OCI-LY7 (cell line): ENCODE measurements at regions not wholly inside any gene's neighbourhood (a gene's known extent, or its start where the extent isn't known, plus 50 kb on each side); places are given as distances from the start of the nearest gene placed in this dataset.

Experiments used
- BruUV-seq: library from RNA; stranded (reverse); fragments of 400-500 nt; replicated peaks from 2 replicates; lab custom pipeline; 2021; lab: Mats Ljungman, UMichigan
- CTCF ChIA-PET: fragments of 300-600 bp; sonication (Branson Sonifier 250); formaldehyde crosslinking; loops from one replicate; lab custom pipeline; 2022; ENCODE audit warnings: antibody characterized with exemption; ENCODE audit not compliant: unreplicated experiment; lab: Charles Lee
- POLR2A ChIA-PET: fragments of 300-600 bp; sonication (Branson Sonifier 250); formaldehyde crosslinking; loops from one replicate; lab custom pipeline; 2022; ENCODE audit warnings: antibody characterized with exemption; lab: Charles Lee
- DNase-seq: peaks from one replicate; pipeline ENCODE4 v3.0.0-alpha.2; 2015; ENCODE audit warnings: low spot score
- H2AFZ ChIP-seq: fragments of 200-600 bp; sonication (generic), shearing (Covaris generic); 2 replicates; pipeline ENCODE4 v1.6.1; 2014; ENCODE audit warnings: mild to moderate bottlenecking, antibody characterized with exemption, low read length, moderate library complexity
- H3K27ac ChIP-seq: fragments of 200-600 bp; sonication (generic); 2 replicates; pipeline ENCODE4 v1.5.1; 2014; ENCODE audit warnings: mixed run types, low read depth, mild to moderate bottlenecking, moderate library complexity, low read length, inconsistent platforms; ENCODE audit not compliant: poor library complexity, severe bottlenecking
- H3K36me3 ChIP-seq: fragments of 200-600 bp; sonication (generic); 2 replicates; pipeline ENCODE4 v1.6.1; 2014; ENCODE audit warnings: mild to moderate bottlenecking, antibody characterized with exemption, low read length, moderate library complexity, mixed read lengths; ENCODE audit not compliant: insufficient read depth
- H3K4me1 ChIP-seq: fragments of 200-600 bp; sonication (generic); 2 replicates; pipeline ENCODE4 v1.5.1; 2014; ENCODE audit warnings: mild to moderate bottlenecking, low read length; ENCODE audit not compliant: insufficient read depth, poor library complexity, severe bottlenecking
- H3K4me2 ChIP-seq: fragments of 200-600 bp; sonication (generic); 2 replicates; pipeline ENCODE4 v1.6.1; 2014; ENCODE audit warnings: mild to moderate bottlenecking, low read length
- H3K4me3 ChIP-seq: fragments of 200-600 bp; sonication (generic); 2 replicates; pipeline ENCODE4 v1.5.1; 2014; ENCODE audit warnings: mild to moderate bottlenecking, low read depth, low read length; ENCODE audit not compliant: poor library complexity, severe bottlenecking
- H3K79me2 ChIP-seq: fragments of 200-600 bp; sonication (generic); 2 replicates; pipeline ENCODE4 v1.6.1; 2016; ENCODE audit warnings: low read depth, mild to moderate bottlenecking, low read length, moderate library complexity, mixed read lengths; ENCODE audit not compliant: insufficient read depth
- H3K9me2 ChIP-seq: fragments of 200-600 bp; sonication (generic); 2 replicates; pipeline ENCODE4 v1.6.1; 2016; ENCODE audit warnings: mild to moderate bottlenecking, low read length, mixed read lengths; ENCODE audit not compliant: insufficient read depth
- H3K9me3 ChIP-seq: fragments of 200-600 bp; sonication (generic); 2 replicates; pipeline ENCODE4 v1.6.1; 2014; ENCODE audit warnings: mild to moderate bottlenecking, mixed run types, low read length, mixed read lengths
- H4K20me1 ChIP-seq: fragments of 200-600 bp; sonication (generic); 2 replicates; pipeline ENCODE4 v1.6.1; 2014; ENCODE audit warnings: mild to moderate bottlenecking, antibody characterized with exemption, low read length, moderate library complexity, mixed read lengths; ENCODE audit not compliant: insufficient read depth
- EZH2phosphoT487 ChIP-seq: fragments of 200-600 bp; sonication (generic); IDR thresholded peaks from 2 replicates; pipeline ENCODE4 v1.6.1; 2018; ENCODE audit warnings: low read depth, borderline replicate concordance, mild to moderate bottlenecking, mixed run types, antibody characterized with exemption, low read length, moderate library complexity, mixed read lengths
- intact Hi-C: fragments of 100-400 bp; cut with micrococcal nuclease; formaldehyde crosslinking; loops from one replicate; pipeline ENCODE4 v1.10.0; 2022; ENCODE audit not compliant: unreplicated experiment
- TF ChIP-seq, protein P1 (sequence below): fragments of 200-600 bp; sonication (generic); conservative IDR thresholded peaks from 2 replicates; pipeline ENCODE4 v1.5.1; 2014; ENCODE audit warnings: mild to moderate bottlenecking, antibody characterized with exemption, low read length, moderate library complexity, mixed read lengths

- no peaks in the 10 kb centered on the region for H3K79me2 ChIP-seq
- no peak overlapping the region for H3K4me3 ChIP-seq
- no peak overlapping the region for H2AFZ ChIP-seq
- TF ChIP-seq, protein P1, sequence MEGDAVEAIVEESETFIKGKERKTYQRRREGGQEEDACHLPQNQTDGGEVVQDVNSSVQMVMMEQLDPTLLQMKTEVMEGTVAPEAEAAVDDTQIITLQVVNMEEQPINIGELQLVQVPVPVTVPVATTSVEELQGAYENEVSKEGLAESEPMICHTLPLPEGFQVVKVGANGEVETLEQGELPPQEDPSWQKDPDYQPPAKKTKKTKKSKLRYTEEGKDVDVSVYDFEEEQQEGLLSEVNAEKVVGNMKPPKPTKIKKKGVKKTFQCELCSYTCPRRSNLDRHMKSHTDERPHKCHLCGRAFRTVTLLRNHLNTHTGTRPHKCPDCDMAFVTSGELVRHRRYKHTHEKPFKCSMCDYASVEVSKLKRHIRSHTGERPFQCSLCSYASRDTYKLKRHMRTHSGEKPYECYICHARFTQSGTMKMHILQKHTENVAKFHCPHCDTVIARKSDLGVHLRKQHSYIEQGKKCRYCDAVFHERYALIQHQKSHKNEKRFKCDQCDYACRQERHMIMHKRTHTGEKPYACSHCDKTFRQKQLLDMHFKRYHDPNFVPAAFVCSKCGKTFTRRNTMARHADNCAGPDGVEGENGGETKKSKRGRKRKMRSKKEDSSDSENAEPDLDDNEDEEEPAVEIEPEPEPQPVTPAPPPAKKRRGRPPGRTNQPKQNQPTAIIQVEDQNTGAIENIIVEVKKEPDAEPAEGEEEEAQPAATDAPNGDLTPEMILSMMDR, result no peak
- TF ChIP-seq EZH2phosphoT487, result no peak
- DNase-seq, result no peak
- no peaks in the 10 kb centered on the region for H4K20me1 ChIP-seq
- no peak overlapping the region for H3K4me2 ChIP-seq
- H3K4me1 ChIP-seq, result no peaks in the 10 kb centered on the region
- POLR2A ChIA-PET, result interaction anchor here (0.5 kb wide), 1 partner anchor 132 kb away, joined by 5 read pairs; no protein-coding TSS in a partner anchor
- CTCF ChIA-PET, result no interaction called here
- H3K9me3 ChIP-seq, result no peaks in the 10 kb centered on the region
- BruUV-seq, result no TSS peak
- H3K9me2 ChIP-seq, result no peaks in the 10 kb centered on the region
- no peak overlapping the region for H3K27ac ChIP-seq
- no peaks in the 10 kb centered on the region for H3K36me3 ChIP-seq
- intact Hi-C loops, result no loop called here
Observed at GRCh38 chrX:5233830-5234229, 994.8 kb downstream of the NLGN4X start.

DNA sequence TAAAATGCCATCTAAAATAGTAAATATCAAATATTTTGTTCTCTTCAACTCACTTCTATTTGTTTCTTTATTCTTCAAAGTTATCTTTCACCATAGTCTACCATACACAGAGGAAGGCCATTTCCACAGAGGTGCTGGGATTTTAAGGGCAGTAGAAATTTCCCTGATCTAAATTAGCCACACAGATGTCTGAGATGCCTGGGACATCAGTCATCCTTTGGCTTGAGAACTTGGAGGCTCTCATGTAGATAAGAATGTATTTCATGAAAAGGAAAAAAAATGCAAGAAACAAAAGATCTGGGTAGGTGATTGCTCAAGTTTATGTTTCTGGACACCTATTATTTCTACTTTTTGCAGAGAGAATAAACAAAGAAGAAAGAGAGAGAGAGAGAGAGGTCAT lies 1008.2 kb downstream of the NLGN4X start:
- TF ChIP-seq EZH2phosphoT487, result no peak
- TF ChIP-seq, protein P1, result no peak
- BruUV-seq, result no TSS peak
- intact Hi-C loops, result no loop called here
- Histone ChIP-seq H4K20me1 (no peaks in the 10 kb centered on the region), H3K4me1 (no peaks in the 10 kb centered on the region), H3K79me2 (no peaks in the 10 kb centered on the region), H3K36me3 (no peaks in the 10 kb centered on the region), H3K9me2 (no peaks in the 10 kb centered on the region), H3K4me3 (no peak overlapping the region), H3K9me3 (no peaks in the 10 kb centered on the region), H2AFZ (no peak overlapping the region), H3K27ac (no peak overlapping the region), H3K4me2 (no peak overlapping the region)
- no peak for DNase-seq
- POLR2A ChIA-PET, result no interaction called here
- CTCF ChIA-PET, result no interaction called here

DNA sequence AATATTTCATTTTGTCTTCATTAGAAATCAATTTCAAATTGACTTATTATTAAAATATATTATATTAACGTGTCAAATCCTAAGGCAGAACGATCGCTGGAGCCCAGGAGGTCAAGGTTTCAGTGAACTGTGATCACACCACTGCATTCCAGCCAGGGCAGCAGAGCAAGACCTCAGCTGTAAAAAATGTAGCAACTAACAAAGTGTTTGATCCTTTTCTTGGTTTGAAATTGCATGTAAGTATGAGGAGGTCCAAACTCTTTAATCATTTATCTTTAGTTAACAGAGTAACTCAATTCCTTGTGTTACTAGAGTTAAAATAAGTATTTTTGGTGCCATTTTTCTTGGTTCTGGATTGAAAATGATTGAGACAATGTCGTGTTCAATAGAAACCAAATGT lies 1033.9 kb downstream of the NLGN4X start:
- intact Hi-C loops, result no loop called here
- no peaks in the 10 kb centered on the region for H3K9me3 ChIP-seq
- no peak overlapping the region for H3K27ac ChIP-seq
- no peaks in the 10 kb centered on the region for H3K9me2 ChIP-seq
- H3K36me3 ChIP-seq, result no peaks in the 10 kb centered on the region
- H3K4me1 ChIP-seq, result no peaks in the 10 kb centered on the region
- no TSS peak for BruUV-seq
- ChIA-PET POLR2A (no interaction called here), CTCF (no interaction called here)
- no peaks in the 10 kb centered on the region for H4K20me1 ChIP-seq
- no peak overlapping the region for H3K4me3 ChIP-seq
- H2AFZ ChIP-seq, result peak overlapping the region; percentile 50; the same call in 1 of the 2 replicates
- no peaks in the 10 kb centered on the region for H3K79me2 ChIP-seq
- DNase-seq, result no peak
- TF ChIP-seq, protein P1, result no peak
- no peak for TF ChIP-seq EZH2phosphoT487
- no peak overlapping the region for H3K4me2 ChIP-seq
